Astrocyte (in vitro differentiated cells and primary cell): ENCODE measurements at regions not wholly inside any gene's neighbourhood (a gene's known extent, or its start where the extent isn't known, plus 50 kb on each side); places are given as distances from the start of the nearest gene placed in this dataset.

Experiments used
- DNase-seq: peaks from one replicate; pipeline ENCODE4 v3.0.0-alpha.2; 2010; ENCODE audit warnings: low read depth
- FAIRE-seq: peaks from 2 replicates; lab custom pipeline; 2011; peaks lifted over from hg19 to GRCh38; lab: Jason Lieb, UNC
- H2AFZ ChIP-seq: 2 replicates; pipeline ENCODE4 v1.6.0; 2012; ENCODE audit warnings: low read depth, low read length, inconsistent platforms
- H3K27ac ChIP-seq: 2 replicates; pipeline ENCODE4 v1.5.1; 2011; ENCODE audit warnings: low read depth, low read length, inconsistent platforms
- H3K27me3 ChIP-seq: 2 replicates; pipeline ENCODE4 v1.6.0; 2011; ENCODE audit warnings: low read length, inconsistent platforms; ENCODE audit not compliant: insufficient read depth
- H3K36me3 ChIP-seq: 2 replicates; pipeline ENCODE4 v1.5.1; 2011; ENCODE audit warnings: low read length, inconsistent platforms; ENCODE audit not compliant: insufficient read depth
- H3K4me1 ChIP-seq: 2 replicates; pipeline ENCODE4 v1.5.1; 2011; ENCODE audit warnings: low read length, inconsistent platforms; ENCODE audit not compliant: insufficient read depth
- H3K4me2 ChIP-seq: 2 replicates; pipeline ENCODE4 v1.6.0; 2012; ENCODE audit warnings: low read length, inconsistent platforms
- H3K4me3 ChIP-seq: 2 replicates; pipeline ENCODE4 v1.5.1; 2011; ENCODE audit warnings: low read depth, mild to moderate bottlenecking, low read length, inconsistent platforms; ENCODE audit not compliant: insufficient read depth
- H3K79me2 ChIP-seq: 2 replicates; pipeline ENCODE4 v1.6.0; 2012; ENCODE audit warnings: mild to moderate bottlenecking, low read length, inconsistent platforms; ENCODE audit not compliant: insufficient read depth
- H3K9ac ChIP-seq: 2 replicates; pipeline ENCODE4 v1.6.0; 2012; ENCODE audit warnings: mild to moderate bottlenecking, low read length, inconsistent platforms
- H3K9me3 ChIP-seq: 2 replicates; pipeline ENCODE4 v1.5.1; 2012; ENCODE audit warnings: low read depth, mild to moderate bottlenecking, low read length, inconsistent platforms; ENCODE audit not compliant: insufficient read depth
- H4K20me1 ChIP-seq: 2 replicates; pipeline ENCODE4 v1.6.0; 2012; ENCODE audit warnings: low read length, inconsistent platforms; ENCODE audit not compliant: insufficient read depth
- H3K27ac Mint-ChIP-seq: one replicate; pipeline ENCODE4 v1.8.0; 2021; ENCODE audit warnings: mild to moderate bottlenecking, mixed read lengths; ENCODE audit not compliant: unreplicated experiment
- H3K27me3 Mint-ChIP-seq: one replicate; pipeline ENCODE4 v1.8.0; 2021; ENCODE audit warnings: low read depth, mixed read lengths; ENCODE audit not compliant: unreplicated experiment
- H3K36me3 Mint-ChIP-seq: one replicate; pipeline ENCODE4 v1.8.0; 2021; ENCODE audit warnings: low read depth, mixed read lengths; ENCODE audit not compliant: unreplicated experiment
- H3K4me1 Mint-ChIP-seq: one replicate; pipeline ENCODE4 v1.8.0; 2021; ENCODE audit warnings: low read depth, mixed read lengths; ENCODE audit not compliant: unreplicated experiment
- H3K4me3 Mint-ChIP-seq: one replicate; pipeline ENCODE4 v1.8.0; 2021; ENCODE audit warnings: mild to moderate bottlenecking, moderate library complexity, mixed read lengths; ENCODE audit not compliant: unreplicated experiment
- H3K9me3 Mint-ChIP-seq: one replicate; pipeline ENCODE4 v1.8.0; 2021; ENCODE audit warnings: mild to moderate bottlenecking, mixed read lengths; ENCODE audit not compliant: unreplicated experiment
- EZH2 ChIP-seq: IDR thresholded peaks from 2 replicates; pipeline ENCODE4 v1.6.1; 2012; ENCODE audit warnings: mild to moderate bottlenecking, low read length, inconsistent platforms; ENCODE audit not compliant: insufficient read depth
- TF ChIP-seq, protein P1 (sequence below): IDR thresholded peaks from 2 replicates; pipeline ENCODE4 v1.5.1; 2011; ENCODE audit warnings: low read depth, mild to moderate bottlenecking, inconsistent platforms, low read length, moderate library complexity; ENCODE audit not compliant: insufficient read depth

DNA sequence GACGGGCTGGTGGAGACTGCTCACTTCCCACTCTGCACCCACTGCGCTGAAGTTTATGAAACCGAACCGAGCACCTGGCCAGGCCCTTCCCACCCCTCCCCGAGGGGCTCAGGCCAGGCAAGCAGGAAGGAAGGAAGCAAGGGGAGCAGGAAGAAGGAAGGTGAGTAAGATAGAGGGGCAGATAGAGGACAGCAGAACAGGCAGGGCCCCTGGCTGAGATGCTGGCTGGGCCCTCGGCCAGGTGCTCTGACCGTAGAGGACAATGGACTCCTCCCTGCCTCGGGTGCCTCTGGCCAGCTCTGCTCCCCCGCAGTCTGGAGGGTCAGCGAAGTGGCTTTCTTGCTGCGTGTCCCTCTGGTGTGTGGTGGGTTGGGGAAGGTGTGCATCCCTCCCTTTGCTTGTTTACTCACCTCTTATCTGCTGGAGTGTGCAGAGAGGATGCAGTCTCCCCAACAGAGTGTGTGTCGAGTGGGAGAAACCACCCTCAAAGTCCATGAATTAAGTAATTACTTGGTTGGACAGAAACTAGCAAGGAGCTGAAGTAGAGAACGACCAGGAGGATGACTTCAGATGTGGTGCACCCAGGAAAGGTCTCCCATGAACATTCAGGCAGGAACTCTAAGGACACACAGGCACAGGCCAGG, 82.8 kb upstream of the PPP2R2D start:
- H3K9me3 Mint-ChIP-seq = peaks cover 1% of the 10 kb centered on the region

GRCh38 chr10:131818510-131819234, 82.1 kb upstream of the PPP2R2D start:
- Histone ChIP-seq H3K27me3 (no peaks in the 10 kb centered on the region), H3K4me1 (no peaks in the 10 kb centered on the region), H3K9ac (no peak overlapping the region), H3K27ac (no peak overlapping the region), H3K9me3 (peaks cover 5% of the 10 kb centered on the region), H3K36me3 (no peaks in the 10 kb centered on the region), H3K4me2 (no peak overlapping the region), H2AFZ (no peak overlapping the region), H4K20me1 (no peaks in the 10 kb centered on the region), H3K79me2 (no peaks in the 10 kb centered on the region), H3K4me3 (no peak overlapping the region)
- H3K27ac Mint-ChIP-seq = no peak overlapping the region
- H3K9me3 Mint-ChIP-seq = peaks cover 1% of the 10 kb centered on the region
- DNase-seq (no peak), FAIRE-seq (no peak)
- TF ChIP-seq, protein P1, sequence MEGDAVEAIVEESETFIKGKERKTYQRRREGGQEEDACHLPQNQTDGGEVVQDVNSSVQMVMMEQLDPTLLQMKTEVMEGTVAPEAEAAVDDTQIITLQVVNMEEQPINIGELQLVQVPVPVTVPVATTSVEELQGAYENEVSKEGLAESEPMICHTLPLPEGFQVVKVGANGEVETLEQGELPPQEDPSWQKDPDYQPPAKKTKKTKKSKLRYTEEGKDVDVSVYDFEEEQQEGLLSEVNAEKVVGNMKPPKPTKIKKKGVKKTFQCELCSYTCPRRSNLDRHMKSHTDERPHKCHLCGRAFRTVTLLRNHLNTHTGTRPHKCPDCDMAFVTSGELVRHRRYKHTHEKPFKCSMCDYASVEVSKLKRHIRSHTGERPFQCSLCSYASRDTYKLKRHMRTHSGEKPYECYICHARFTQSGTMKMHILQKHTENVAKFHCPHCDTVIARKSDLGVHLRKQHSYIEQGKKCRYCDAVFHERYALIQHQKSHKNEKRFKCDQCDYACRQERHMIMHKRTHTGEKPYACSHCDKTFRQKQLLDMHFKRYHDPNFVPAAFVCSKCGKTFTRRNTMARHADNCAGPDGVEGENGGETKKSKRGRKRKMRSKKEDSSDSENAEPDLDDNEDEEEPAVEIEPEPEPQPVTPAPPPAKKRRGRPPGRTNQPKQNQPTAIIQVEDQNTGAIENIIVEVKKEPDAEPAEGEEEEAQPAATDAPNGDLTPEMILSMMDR = no peak
- TF ChIP-seq EZH2 = no peak
- H3K4me3 Mint-ChIP-seq = no peak overlapping the region
- no peaks in the 10 kb centered on the region for H3K4me1 Mint-ChIP-seq
- H3K36me3 Mint-ChIP-seq = no peaks in the 10 kb centered on the region
- peaks cover 46% of the 10 kb centered on the region for H3K27me3 Mint-ChIP-seq

More for the DNA sequence above, 82.8 kb upstream of the PPP2R2D start:
- Histone ChIP-seq H3K79me2 (no peaks in the 10 kb centered on the region), H3K27me3 (no peaks in the 10 kb centered on the region), H4K20me1 (no peaks in the 10 kb centered on the region), H3K9me3 (peaks cover 5% of the 10 kb centered on the region), H3K4me2 (no peak overlapping the region), H3K36me3 (no peaks in the 10 kb centered on the region), H3K4me1 (no peaks in the 10 kb centered on the region), H2AFZ (no peak overlapping the region), H3K27ac (no peak overlapping the region), H3K9ac (no peak overlapping the region), H3K4me3 (no peak overlapping the region)
- FAIRE-seq = no peak
- no peak for DNase-seq
- Mint-ChIP-seq H3K4me3 (no peak overlapping the region), H3K27me3 (peaks cover 50% of the 10 kb centered on the region), H3K4me1 (no peaks in the 10 kb centered on the region), H3K36me3 (no peaks in the 10 kb centered on the region), H3K27ac (no peak overlapping the region)
- TF ChIP-seq, protein P1 = no peak
- TF ChIP-seq EZH2 = no peak
